Esophagus muscularis mucosa (tissue), 4 donors: ENCODE measurements at regions not wholly inside any gene's neighbourhood (a gene's known extent, or its start where the extent isn't known, plus 50 kb on each side); places are given as distances from the start of the nearest gene placed in this dataset.

Experiments used
- CTCF ChIP-seq, 3 experiments: fragments of 200-600 bp in 2 of 3; fragments of 450-650 bp in 1 of 3; sonication (generic) in 2 of 3; IDR thresholded peaks; one replicate each; pipeline ENCODE4 v1.5.1; 2017 to 2019; ENCODE audit warnings: antibody characterized with exemption in 3 of 3, mild to moderate bottlenecking in 2 of 3, moderate library complexity in 1 of 3
- EP300 ChIP-seq: sonication (generic); formaldehyde crosslinking; IDR thresholded peaks from one replicate; pipeline ENCODE4 v1.6.1; 2017; ENCODE audit warnings: antibody characterized with exemption
- POLR2A ChIP-seq: fragments of 450-650 bp; IDR thresholded peaks from one replicate; pipeline ENCODE4 v1.6.1; 2017; ENCODE audit warnings: antibody characterized with exemption, moderate library complexity, mild to moderate bottlenecking, low read depth
- POLR2AphosphoS5 ChIP-seq, 2 donors: sonication (generic); formaldehyde crosslinking; IDR thresholded peaks; one replicate each; pipeline ENCODE4 v1.6.1; 2017; ENCODE audit warnings: antibody characterized with exemption in 2 of 2

GRCh38 chr5:119706049-119706448 is 76.7 kb downstream of the FAM170A start:
- TF ChIP-seq POLR2A: no peak
- no peak for TF ChIP-seq POLR2AphosphoS5 (IDR thresholded peaks at IDR 0.05)
- TF ChIP-seq CTCF (IDR thresholded peaks at IDR 0.05): no peak
- TF ChIP-seq EP300: no peak
